ENCODE measurements at regions not wholly inside any gene's neighbourhood (a gene's known extent, or its start where the extent isn't known, plus 50 kb on each side); places are given as distances from the start of the nearest gene placed in this dataset.

DNA sequence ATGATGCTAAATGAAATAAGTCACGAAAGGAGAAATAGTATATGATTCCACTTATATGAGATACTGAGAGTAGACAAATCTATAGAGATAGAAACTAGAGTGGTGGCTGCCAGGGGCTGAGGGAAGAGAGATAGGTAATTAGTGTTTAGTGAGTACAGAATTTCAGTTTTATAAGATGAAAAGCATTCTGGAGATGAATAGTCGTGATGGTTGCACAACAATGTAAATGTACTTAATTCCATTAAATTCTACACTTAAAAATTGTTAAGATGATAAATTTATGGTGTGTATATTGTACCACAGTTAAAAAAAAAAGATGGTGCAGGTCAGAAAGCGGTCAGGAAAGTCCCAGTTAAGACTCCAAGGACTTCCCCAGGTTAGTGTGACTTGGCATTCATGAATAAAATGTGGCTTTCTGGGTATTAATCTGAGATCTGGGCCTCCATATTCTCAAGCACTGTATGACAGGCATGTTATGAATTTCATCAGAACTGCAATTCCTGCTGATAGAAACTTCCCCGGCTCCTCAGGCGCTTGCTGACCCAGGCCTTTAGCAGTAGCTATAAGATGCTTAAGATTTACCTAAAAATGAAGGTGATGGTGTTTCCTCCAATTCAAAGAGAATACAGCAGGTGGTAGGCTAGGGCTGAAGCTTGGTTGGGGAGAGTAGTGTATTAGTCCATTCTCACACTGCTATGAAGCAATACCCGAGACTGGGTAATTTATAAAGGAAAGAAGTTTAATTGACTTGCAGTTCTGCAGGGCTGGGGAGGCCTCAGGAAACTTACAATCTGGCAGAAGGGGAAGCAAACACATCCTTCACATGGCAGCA is 115.3 kb upstream of the SOX9 start (continued):
- TF ChIP-seq, protein P1, sequence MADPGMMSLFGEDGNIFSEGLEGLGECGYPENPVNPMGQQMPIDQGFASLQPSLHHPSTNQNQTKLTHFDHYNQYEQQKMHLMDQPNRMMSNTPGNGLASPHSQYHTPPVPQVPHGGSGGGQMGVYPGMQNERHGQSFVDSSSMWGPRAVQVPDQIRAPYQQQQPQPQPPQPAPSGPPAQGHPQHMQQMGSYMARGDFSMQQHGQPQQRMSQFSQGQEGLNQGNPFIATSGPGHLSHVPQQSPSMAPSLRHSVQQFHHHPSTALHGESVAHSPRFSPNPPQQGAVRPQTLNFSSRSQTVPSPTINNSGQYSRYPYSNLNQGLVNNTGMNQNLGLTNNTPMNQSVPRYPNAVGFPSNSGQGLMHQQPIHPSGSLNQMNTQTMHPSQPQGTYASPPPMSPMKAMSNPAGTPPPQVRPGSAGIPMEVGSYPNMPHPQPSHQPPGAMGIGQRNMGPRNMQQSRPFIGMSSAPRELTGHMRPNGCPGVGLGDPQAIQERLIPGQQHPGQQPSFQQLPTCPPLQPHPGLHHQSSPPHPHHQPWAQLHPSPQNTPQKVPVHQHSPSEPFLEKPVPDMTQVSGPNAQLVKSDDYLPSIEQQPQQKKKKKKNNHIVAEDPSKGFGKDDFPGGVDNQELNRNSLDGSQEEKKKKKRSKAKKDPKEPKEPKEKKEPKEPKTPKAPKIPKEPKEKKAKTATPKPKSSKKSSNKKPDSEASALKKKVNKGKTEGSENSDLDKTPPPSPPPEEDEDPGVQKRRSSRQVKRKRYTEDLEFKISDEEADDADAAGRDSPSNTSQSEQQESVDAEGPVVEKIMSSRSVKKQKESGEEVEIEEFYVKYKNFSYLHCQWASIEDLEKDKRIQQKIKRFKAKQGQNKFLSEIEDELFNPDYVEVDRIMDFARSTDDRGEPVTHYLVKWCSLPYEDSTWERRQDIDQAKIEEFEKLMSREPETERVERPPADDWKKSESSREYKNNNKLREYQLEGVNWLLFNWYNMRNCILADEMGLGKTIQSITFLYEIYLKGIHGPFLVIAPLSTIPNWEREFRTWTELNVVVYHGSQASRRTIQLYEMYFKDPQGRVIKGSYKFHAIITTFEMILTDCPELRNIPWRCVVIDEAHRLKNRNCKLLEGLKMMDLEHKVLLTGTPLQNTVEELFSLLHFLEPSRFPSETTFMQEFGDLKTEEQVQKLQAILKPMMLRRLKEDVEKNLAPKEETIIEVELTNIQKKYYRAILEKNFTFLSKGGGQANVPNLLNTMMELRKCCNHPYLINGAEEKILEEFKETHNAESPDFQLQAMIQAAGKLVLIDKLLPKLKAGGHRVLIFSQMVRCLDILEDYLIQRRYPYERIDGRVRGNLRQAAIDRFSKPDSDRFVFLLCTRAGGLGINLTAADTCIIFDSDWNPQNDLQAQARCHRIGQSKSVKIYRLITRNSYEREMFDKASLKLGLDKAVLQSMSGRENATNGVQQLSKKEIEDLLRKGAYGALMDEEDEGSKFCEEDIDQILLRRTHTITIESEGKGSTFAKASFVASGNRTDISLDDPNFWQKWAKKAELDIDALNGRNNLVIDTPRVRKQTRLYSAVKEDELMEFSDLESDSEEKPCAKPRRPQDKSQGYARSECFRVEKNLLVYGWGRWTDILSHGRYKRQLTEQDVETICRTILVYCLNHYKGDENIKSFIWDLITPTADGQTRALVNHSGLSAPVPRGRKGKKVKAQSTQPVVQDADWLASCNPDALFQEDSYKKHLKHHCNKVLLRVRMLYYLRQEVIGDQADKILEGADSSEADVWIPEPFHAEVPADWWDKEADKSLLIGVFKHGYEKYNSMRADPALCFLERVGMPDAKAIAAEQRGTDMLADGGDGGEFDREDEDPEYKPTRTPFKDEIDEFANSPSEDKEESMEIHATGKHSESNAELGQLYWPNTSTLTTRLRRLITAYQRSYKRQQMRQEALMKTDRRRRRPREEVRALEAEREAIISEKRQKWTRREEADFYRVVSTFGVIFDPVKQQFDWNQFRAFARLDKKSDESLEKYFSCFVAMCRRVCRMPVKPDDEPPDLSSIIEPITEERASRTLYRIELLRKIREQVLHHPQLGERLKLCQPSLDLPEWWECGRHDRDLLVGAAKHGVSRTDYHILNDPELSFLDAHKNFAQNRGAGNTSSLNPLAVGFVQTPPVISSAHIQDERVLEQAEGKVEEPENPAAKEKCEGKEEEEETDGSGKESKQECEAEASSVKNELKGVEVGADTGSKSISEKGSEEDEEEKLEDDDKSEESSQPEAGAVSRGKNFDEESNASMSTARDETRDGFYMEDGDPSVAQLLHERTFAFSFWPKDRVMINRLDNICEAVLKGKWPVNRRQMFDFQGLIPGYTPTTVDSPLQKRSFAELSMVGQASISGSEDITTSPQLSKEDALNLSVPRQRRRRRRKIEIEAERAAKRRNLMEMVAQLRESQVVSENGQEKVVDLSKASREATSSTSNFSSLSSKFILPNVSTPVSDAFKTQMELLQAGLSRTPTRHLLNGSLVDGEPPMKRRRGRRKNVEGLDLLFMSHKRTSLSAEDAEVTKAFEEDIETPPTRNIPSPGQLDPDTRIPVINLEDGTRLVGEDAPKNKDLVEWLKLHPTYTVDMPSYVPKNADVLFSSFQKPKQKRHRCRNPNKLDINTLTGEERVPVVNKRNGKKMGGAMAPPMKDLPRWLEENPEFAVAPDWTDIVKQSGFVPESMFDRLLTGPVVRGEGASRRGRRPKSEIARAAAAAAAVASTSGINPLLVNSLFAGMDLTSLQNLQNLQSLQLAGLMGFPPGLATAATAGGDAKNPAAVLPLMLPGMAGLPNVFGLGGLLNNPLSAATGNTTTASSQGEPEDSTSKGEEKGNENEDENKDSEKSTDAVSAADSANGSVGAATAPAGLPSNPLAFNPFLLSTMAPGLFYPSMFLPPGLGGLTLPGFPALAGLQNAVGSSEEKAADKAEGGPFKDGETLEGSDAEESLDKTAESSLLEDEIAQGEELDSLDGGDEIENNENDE (IDR thresholded peaks at IDR 0.05; ENCODE audit: insufficient replicate concordance, low read length): no peak
- TF ChIP-seq, protein P2, sequence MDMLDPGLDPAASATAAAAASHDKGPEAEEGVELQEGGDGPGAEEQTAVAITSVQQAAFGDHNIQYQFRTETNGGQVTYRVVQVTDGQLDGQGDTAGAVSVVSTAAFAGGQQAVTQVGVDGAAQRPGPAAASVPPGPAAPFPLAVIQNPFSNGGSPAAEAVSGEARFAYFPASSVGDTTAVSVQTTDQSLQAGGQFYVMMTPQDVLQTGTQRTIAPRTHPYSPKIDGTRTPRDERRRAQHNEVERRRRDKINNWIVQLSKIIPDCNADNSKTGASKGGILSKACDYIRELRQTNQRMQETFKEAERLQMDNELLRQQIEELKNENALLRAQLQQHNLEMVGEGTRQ (IDR thresholded peaks at IDR 0.05; ENCODE audit: low read length): no peak
- TF ChIP-seq CBX5 (IDR thresholded peaks at IDR 0.05; ENCODE audit: low read depth, low read length) (no peak), SIN3A (conservative IDR thresholded peaks at IDR 0.05 in 1 of 2, IDR thresholded peaks at IDR 0.05 in 1 of 2; ENCODE audit: low read depth in 1 of 2, low read length in 2 of 2) (no peak), BRCA1 (IDR thresholded peaks at IDR 0.05; ENCODE audit: low read depth, low read length) (no peak), FOSL1 (IDR thresholded peaks at IDR 0.05; ENCODE audit: insufficient read depth, low read depth, low read length) (no peak)
